HEK293 (cell line): ENCODE measurements at regions not wholly inside any gene's neighbourhood (a gene's known extent, or its start where the extent isn't known, plus 50 kb on each side); places are given as distances from the start of the nearest gene placed in this dataset.

Source experiments
- CTCF ChIA-PET: fragments of 350-600 bp; formaldehyde crosslinking; extraction: SDS; loops from one replicate; lab custom pipeline; 2021; ENCODE audit warnings: antibody characterized with exemption; lab: Yijun Ruan, JAX
- POLR2A ChIA-PET: fragments of 300-600 bp; formaldehyde crosslinking; extraction: SDS; loops from one replicate; lab custom pipeline; 2020; ENCODE audit warnings: antibody characterized with exemption, inconsistent platforms; lab: Yijun Ruan, JAX
- H3K27ac ChIP-seq: fragments of 200-500 bp; sonication (Bioruptor generic); 2 replicates; pipeline ENCODE4 v1.5.1; 2014; ENCODE audit warnings: low read depth, low read length, control low read depth, inconsistent platforms; ENCODE audit errors: extremely low read depth
- H3K36me3 ChIP-seq, 2 experiments: fragments of 200-500 bp in 1 of 2; sonication (Bioruptor generic) in 1 of 2; 1 replicate in 1 of 2; 2 replicates in 1 of 2; pipeline ENCODE4 v1.5.1; 2014 to 2017; ENCODE audit warnings: inconsistent platforms in 2 of 2, low read length in 2 of 2; ENCODE audit not compliant: control insufficient read depth in 2 of 2, insufficient read depth in 1 of 2
- H3K4me1 ChIP-seq: fragments of 200-500 bp; sonication (Bioruptor generic); 2 replicates; pipeline ENCODE4 v1.5.1; 2014; ENCODE audit warnings: mild to moderate bottlenecking, low read length, inconsistent platforms; ENCODE audit not compliant: control insufficient read depth, insufficient read depth
- H3K4me3 ChIP-seq: 2 replicates; pipeline ENCODE4 v1.5.1; 2011; ENCODE audit warnings: low read depth, mild to moderate bottlenecking, control low read depth, low read length, moderate library complexity
- H3K9me3 ChIP-seq: fragments of 200-500 bp; sonication (Bioruptor generic); 2 replicates; pipeline ENCODE4 v1.5.1; 2014; ENCODE audit warnings: low read depth, low read length, inconsistent platforms; ENCODE audit not compliant: control insufficient read depth, insufficient read depth
- GLI2 ChIP-seq: fragments of 450-650 bp; formaldehyde crosslinking; IDR thresholded peaks from 2 replicates; pipeline ENCODE4; 2017; ENCODE audit warnings: missing biosample characterization, missing genetic modification characterization, low read depth, borderline replicate concordance
- GLIS2 ChIP-seq: fragments of 450-650 bp; formaldehyde crosslinking; IDR thresholded peaks from 2 replicates; pipeline ENCODE4 v1.5.1; 2016; ENCODE audit warnings: missing biosample characterization, missing genetic modification characterization
- KLF7 ChIP-seq: fragments of 450-650 bp; formaldehyde crosslinking; IDR thresholded peaks from 2 replicates; pipeline ENCODE4 v1.5.1; 2016; ENCODE audit warnings: missing biosample characterization, missing genetic modification characterization, borderline replicate concordance
- ZEB2 ChIP-seq: fragments of 450-650 bp; formaldehyde crosslinking; IDR thresholded peaks from 2 replicates; pipeline ENCODE4 v1.5.1; 2016; ENCODE audit warnings: missing biosample characterization, missing genetic modification characterization
- ZNF140 ChIP-seq: fragments of 450-650 bp; formaldehyde crosslinking; IDR thresholded peaks from 2 replicates; pipeline ENCODE4 v1.5.1; 2016; ENCODE audit warnings: missing biosample characterization, missing genetic modification characterization
- ZNF202 ChIP-seq: fragments of 450-650 bp; formaldehyde crosslinking; IDR thresholded peaks from 2 replicates; pipeline ENCODE4 v1.5.1; 2016; ENCODE audit warnings: missing biosample characterization, missing genetic modification characterization, borderline replicate concordance
- ZNF214 ChIP-seq: fragments of 450-650 bp; formaldehyde crosslinking; IDR thresholded peaks from 2 replicates; pipeline ENCODE4 v1.5.1; 2017; ENCODE audit warnings: missing biosample characterization, mild to moderate bottlenecking, missing genetic modification characterization, borderline replicate concordance
- ZNF239 ChIP-seq: fragments of 450-650 bp; formaldehyde crosslinking; IDR thresholded peaks from 2 replicates; pipeline ENCODE4 v1.5.1; 2016; ENCODE audit warnings: missing biosample characterization, missing genetic modification characterization
- ZNF24 ChIP-seq: fragments of 450-650 bp; formaldehyde crosslinking; IDR thresholded peaks from 2 replicates; pipeline ENCODE4 v1.5.1; 2016; ENCODE audit warnings: missing biosample characterization, missing genetic modification characterization
- ZNF274 ChIP-seq, 2 experiments: fragments of 200-500 bp in 1 of 2; fragments of 450-650 bp in 1 of 2; sonication (Bioruptor generic) in 1 of 2; formaldehyde crosslinking in 1 of 2; IDR thresholded peaks; 2 replicates each; pipeline versions ENCODE4 v1.5.1 to v1.6.1; 2014 to 2016; ENCODE audit warnings: borderline replicate concordance in 1 of 2, inconsistent platforms in 1 of 2, low read length in 1 of 2, missing biosample characterization in 1 of 2, missing genetic modification characterization in 1 of 2
- ZNF423 ChIP-seq: fragments of 450-650 bp; formaldehyde crosslinking; IDR thresholded peaks from 2 replicates; pipeline ENCODE4 v1.5.1; 2016; ENCODE audit warnings: missing biosample characterization, missing genetic modification characterization
- ZNF530 ChIP-seq: fragments of 450-650 bp; formaldehyde crosslinking; IDR thresholded peaks from 2 replicates; pipeline ENCODE4 v1.5.1; 2016; ENCODE audit warnings: low read depth, missing biosample characterization, missing genetic modification characterization
- ZNF548 ChIP-seq: fragments of 450-650 bp; formaldehyde crosslinking; IDR thresholded peaks from 2 replicates; pipeline ENCODE4 v1.5.1; 2016; ENCODE audit warnings: missing biosample characterization, missing genetic modification characterization
- ZNF549 ChIP-seq: fragments of 450-650 bp; IDR thresholded peaks from 2 replicates; pipeline ENCODE4 v1.5.1; 2018; ENCODE audit warnings: missing biosample characterization, missing genetic modification characterization, mild to moderate bottlenecking, inconsistent platforms, moderate library complexity
- ZNF629 ChIP-seq: fragments of 450-650 bp; formaldehyde crosslinking; IDR thresholded peaks from 2 replicates; pipeline ENCODE4 v1.5.1; 2017; ENCODE audit warnings: missing biosample characterization, missing genetic modification characterization
- ZNF776 ChIP-seq: fragments of 450-650 bp; formaldehyde crosslinking; IDR thresholded peaks from 2 replicates; pipeline ENCODE4 v1.5.0; 2017; ENCODE audit warnings: missing biosample characterization, missing genetic modification characterization, borderline replicate concordance
- ZSCAN16 ChIP-seq: fragments of 450-650 bp; formaldehyde crosslinking; IDR thresholded peaks from 2 replicates; pipeline ENCODE4 v1.5.1; 2016; ENCODE audit warnings: missing biosample characterization, missing genetic modification characterization
- ZXDB ChIP-seq: fragments of 450-650 bp; formaldehyde crosslinking; IDR thresholded peaks from 2 replicates; pipeline ENCODE4 v1.5.1; 2016; ENCODE audit warnings: missing biosample characterization, missing genetic modification characterization
- TF ChIP-seq, protein P1 (sequence below): fragments of 450-650 bp; formaldehyde crosslinking; optimal IDR thresholded peaks from 2 replicates; pipeline ENCODE3; 2016; ENCODE audit warnings: missing biosample characterization, mild to moderate bottlenecking, missing genetic modification characterization
- TF ChIP-seq, protein P2 (sequence below): fragments of 450-650 bp; formaldehyde crosslinking; IDR thresholded peaks from 2 replicates; pipeline ENCODE4 v1.5.1; 2016; ENCODE audit warnings: missing biosample characterization, missing genetic modification characterization
- TF ChIP-seq, protein P3 (sequence below): fragments of 450-650 bp; formaldehyde crosslinking; IDR thresholded peaks from 2 replicates; pipeline ENCODE4 v1.5.1; 2016; ENCODE audit warnings: missing biosample characterization, missing genetic modification characterization
- TF ChIP-seq, protein P4 (sequence below): fragments of 450-650 bp; formaldehyde crosslinking; IDR thresholded peaks from 2 replicates; pipeline ENCODE4 v1.5.0; 2017; ENCODE audit warnings: missing biosample characterization, missing genetic modification characterization, borderline replicate concordance
- TF ChIP-seq, protein P5 (sequence below): fragments of 450-650 bp; formaldehyde crosslinking; IDR thresholded peaks from 2 replicates; pipeline ENCODE4 v1.5.1; 2016; ENCODE audit warnings: missing biosample characterization, missing genetic modification characterization
- TF ChIP-seq, protein P6 (sequence below): fragments of 450-650 bp; formaldehyde crosslinking; IDR thresholded peaks from 2 replicates; pipeline ENCODE4 v1.5.1; 2016; ENCODE audit warnings: missing biosample characterization, missing genetic modification characterization

DNA sequence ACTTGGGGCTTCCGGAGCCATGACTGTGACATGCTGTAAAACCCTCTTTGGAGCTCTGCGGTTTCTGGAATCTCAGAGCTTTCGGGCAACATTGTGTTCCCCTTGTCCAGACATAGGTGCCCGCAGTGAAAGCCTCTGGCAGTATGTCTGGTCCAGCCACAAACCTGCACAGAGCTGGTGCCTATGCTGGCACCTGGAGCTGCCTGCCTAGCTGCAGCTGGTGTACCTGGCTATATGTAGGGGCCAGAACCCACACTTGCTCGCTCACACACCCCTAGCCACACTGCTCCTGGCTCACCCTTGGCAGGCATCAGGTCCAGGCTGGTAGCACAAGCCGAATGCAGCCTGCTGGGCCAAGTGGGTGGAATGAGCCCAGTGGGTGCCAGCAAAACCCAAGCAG is 861.1 kb downstream of the FLRT2 start (continued):
- TF ChIP-seq, protein P1, sequence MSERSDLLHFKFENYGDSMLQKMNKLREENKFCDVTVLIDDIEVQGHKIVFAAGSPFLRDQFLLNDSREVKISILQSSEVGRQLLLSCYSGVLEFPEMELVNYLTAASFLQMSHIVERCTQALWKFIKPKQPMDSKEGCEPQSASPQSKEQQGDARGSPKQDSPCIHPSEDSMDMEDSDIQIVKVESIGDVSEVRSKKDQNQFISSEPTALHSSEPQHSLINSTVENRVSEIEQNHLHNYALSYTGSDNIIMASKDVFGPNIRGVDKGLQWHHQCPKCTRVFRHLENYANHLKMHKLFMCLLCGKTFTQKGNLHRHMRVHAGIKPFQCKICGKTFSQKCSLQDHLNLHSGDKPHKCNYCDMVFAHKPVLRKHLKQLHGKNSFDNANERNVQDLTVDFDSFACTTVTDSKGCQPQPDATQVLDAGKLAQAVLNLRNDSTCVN (tag by site-specific recombination) = no peak
- TF ChIP-seq ZNF530 (tag by site-specific recombination) (no peak), ZSCAN16 (tag by site-specific recombination) (no peak), ZXDB (tag by site-specific recombination) (no peak), GLI2 (tag by site-specific recombination) (no peak), ZNF274 (IDR thresholded peaks at IDR 0.05; ENCODE audit: low read length) (no peak), ZNF274 (tag by site-specific recombination; IDR thresholded peaks at IDR 0.05; ENCODE audit: borderline replicate concordance) (no peak)

DNA sequence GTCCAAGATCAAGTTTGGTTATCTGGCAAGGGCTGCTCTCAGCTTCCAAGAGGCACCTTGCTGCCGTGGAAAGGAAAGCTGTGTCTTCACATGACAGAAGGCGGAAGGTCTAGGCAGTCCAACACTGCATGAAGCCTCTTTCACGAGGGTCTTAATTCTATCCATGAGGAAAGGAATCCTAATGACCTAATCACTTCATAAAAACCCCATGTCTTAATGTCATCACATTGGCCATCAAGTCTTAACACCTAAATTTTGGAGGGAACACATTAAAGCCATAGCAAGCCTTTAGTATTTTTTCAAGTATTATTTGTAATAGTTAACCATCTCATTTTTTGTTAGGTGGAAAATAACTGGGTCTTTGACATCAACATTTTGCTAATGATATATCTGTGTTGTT is 858.3 kb downstream of the FLRT2 start:
- no peak overlapping the region for H3K4me3 ChIP-seq
- CTCF ChIA-PET = no interaction called here
- H3K27ac ChIP-seq = no peak overlapping the region
- H3K9me3 ChIP-seq = no peaks in the 10 kb centered on the region
- H3K4me1 ChIP-seq = no peaks in the 10 kb centered on the region
- no peaks in the 10 kb centered on the region for H3K36me3 ChIP-seq
- no peak for TF ChIP-seq ZNF776 (tag by site-specific recombination)
- no peak for TF ChIP-seq ZNF202 (tag by site-specific recombination)
- TF ChIP-seq ZNF629 (tag by site-specific recombination) = no peak
- no peak for TF ChIP-seq ZNF549
- TF ChIP-seq, protein P2, sequence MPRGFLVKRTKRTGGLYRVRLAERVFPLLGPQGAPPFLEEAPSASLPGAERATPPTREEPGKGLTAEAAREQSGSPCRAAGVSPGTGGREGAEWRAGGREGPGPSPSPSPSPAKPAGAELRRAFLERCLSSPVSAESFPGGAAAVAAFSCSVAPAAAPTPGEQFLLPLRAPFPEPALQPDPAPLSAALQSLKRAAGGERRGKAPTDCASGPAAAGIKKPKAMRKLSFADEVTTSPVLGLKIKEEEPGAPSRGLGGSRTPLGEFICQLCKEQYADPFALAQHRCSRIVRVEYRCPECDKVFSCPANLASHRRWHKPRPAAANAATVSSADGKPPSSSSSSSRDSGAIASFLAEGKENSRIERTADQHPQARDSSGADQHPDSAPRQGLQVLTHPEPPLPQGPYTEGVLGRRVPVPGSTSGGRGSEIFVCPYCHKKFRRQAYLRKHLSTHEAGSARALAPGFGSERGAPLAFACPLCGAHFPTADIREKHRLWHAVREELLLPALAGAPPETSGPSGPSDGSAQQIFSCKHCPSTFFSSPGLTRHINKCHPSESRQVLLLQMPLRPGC (tag by site-specific recombination) = no peak
- TF ChIP-seq, protein P3, sequence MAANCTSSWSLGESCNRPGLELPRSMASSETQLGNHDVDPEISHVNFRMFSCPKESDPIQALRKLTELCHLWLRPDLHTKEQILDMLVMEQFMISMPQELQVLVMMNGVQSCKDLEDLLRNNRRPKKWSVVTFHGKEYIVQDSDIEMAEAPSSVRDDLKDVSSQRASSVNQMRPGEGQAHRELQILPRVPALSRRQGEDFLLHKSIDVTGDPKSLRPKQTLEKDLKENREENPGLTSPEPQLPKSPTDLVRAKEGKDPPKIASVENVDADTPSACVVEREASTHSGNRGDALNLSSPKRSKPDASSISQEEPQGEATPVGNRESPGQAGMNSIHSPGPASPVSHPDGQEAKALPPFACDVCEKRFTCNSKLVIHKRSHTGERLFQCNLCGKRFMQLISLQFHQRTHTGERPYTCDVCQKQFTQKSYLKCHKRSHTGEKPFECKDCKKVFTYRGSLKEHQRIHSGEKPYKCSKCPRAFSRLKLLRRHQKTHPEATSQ = no peak
- TF ChIP-seq, all 188 proteins: peak for 0
- POLR2A ChIA-PET = no interaction called here

DNA sequence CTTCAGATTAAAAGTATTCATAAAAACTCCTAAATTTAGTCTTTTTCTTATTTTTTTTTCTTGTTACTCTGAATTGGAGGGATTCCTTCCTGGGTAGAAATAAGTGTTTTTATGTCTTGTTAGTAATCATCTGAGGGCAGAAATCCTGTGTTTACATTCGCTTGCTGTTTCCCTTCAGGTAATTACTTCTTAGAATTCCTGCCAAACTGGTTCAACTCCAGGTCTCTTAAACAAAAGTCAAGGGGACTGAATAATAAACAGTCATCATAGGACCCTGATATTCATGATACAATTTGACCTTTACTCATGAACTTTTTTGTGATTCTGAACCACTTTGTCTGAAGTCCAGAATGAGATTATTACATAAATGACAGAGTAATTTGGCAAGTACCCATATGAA is 843.9 kb downstream of the FLRT2 start:
- CTCF ChIA-PET = no interaction called here
- Histone ChIP-seq H3K27ac (no peak overlapping the region), H3K4me3 (no peak overlapping the region), H3K36me3 (no peaks in the 10 kb centered on the region), H3K4me1 (no peaks in the 10 kb centered on the region), H3K9me3 (no peaks in the 10 kb centered on the region)
- POLR2A ChIA-PET = no interaction called here
- TF ChIP-seq ZNF140 (tag by site-specific recombination) = no peak
- TF ChIP-seq, protein P4, sequence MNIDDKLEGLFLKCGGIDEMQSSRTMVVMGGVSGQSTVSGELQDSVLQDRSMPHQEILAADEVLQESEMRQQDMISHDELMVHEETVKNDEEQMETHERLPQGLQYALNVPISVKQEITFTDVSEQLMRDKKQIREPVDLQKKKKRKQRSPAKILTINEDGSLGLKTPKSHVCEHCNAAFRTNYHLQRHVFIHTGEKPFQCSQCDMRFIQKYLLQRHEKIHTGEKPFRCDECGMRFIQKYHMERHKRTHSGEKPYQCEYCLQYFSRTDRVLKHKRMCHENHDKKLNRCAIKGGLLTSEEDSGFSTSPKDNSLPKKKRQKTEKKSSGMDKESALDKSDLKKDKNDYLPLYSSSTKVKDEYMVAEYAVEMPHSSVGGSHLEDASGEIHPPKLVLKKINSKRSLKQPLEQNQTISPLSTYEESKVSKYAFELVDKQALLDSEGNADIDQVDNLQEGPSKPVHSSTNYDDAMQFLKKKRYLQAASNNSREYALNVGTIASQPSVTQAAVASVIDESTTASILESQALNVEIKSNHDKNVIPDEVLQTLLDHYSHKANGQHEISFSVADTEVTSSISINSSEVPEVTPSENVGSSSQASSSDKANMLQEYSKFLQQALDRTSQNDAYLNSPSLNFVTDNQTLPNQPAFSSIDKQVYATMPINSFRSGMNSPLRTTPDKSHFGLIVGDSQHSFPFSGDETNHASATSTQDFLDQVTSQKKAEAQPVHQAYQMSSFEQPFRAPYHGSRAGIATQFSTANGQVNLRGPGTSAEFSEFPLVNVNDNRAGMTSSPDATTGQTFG (tag by site-specific recombination) = no peak
- TF ChIP-seq ZNF214 (tag by site-specific recombination) = no peak
- no peak for TF ChIP-seq ZNF24 (tag by site-specific recombination)
- TF ChIP-seq ZEB2 (tag by site-specific recombination) = no peak
- TF ChIP-seq, protein P5, sequence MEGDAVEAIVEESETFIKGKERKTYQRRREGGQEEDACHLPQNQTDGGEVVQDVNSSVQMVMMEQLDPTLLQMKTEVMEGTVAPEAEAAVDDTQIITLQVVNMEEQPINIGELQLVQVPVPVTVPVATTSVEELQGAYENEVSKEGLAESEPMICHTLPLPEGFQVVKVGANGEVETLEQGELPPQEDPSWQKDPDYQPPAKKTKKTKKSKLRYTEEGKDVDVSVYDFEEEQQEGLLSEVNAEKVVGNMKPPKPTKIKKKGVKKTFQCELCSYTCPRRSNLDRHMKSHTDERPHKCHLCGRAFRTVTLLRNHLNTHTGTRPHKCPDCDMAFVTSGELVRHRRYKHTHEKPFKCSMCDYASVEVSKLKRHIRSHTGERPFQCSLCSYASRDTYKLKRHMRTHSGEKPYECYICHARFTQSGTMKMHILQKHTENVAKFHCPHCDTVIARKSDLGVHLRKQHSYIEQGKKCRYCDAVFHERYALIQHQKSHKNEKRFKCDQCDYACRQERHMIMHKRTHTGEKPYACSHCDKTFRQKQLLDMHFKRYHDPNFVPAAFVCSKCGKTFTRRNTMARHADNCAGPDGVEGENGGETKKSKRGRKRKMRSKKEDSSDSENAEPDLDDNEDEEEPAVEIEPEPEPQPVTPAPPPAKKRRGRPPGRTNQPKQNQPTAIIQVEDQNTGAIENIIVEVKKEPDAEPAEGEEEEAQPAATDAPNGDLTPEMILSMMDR (tag by site-specific recombination) = no peak
- TF ChIP-seq ZNF423 (tag by site-specific recombination) = no peak
- TF ChIP-seq ZNF548 (tag by site-specific recombination) = no peak
- TF ChIP-seq ZNF549 = no peak
- no peak for TF ChIP-seq ZNF239
- TF ChIP-seq KLF7 (tag by site-specific recombination) = no peak
- TF ChIP-seq, protein P6, sequence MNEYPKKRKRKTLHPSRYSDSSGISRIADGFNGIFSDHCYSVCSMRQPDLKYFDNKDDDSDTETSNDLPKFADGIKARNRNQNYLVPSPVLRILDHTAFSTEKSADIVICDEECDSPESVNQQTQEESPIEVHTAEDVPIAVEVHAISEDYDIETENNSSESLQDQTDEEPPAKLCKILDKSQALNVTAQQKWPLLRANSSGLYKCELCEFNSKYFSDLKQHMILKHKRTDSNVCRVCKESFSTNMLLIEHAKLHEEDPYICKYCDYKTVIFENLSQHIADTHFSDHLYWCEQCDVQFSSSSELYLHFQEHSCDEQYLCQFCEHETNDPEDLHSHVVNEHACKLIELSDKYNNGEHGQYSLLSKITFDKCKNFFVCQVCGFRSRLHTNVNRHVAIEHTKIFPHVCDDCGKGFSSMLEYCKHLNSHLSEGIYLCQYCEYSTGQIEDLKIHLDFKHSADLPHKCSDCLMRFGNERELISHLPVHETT (tag by site-specific recombination) = no peak
- no peak for TF ChIP-seq GLIS2 (tag by site-specific recombination)
